ENCODE measurements at regions not wholly inside any gene's neighbourhood (a gene's known extent, or its start where the extent isn't known, plus 50 kb on each side); places are given as distances from the start of the nearest gene placed in this dataset.

DNA sequence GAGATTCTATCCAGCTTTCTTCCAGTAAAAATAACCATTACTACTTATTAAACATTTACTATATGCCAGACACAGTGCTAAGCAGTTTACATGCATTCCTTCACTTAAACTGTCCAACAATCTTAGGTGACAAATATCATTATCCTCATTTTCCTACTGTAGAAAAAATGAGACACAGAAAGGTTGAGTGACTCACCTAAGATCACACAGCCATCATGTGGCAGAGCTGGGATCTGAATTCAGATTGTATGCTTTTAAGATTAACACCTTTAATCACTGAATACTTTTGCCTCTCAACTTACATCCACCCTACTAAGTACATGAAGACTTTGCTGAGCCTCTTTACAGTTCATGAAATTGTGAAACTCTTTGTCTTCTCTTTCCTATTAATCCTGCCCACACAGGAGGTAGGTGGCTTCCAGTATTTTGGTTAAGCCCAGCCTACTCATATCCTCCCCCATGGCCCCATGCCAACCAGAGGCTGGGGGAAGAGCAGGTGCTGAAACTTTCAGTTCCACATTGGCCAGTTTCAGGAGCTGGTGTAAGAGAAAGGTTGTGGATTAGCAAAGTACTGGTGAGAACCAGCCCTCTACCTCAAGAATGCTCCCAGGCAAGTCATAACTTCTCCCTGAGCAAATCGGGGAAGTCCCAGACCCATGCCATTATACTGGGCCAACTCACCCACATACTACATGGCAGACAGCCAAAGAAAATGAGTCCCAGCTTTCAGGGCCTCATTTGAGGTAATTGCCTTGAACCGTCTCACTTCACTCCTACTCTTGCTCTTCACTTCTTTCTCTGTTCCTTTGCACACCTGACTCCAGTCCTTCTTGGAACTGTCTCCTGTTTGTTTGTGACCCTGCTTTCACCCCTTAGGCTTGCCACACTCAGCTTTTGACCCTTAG is 211.1 kb downstream of the GUCY2F start:
- intact Hi-C loops (cut with micrococcal nuclease; ENCODE audit: unreplicated experiment), result no loop called here
- DNase-seq (ENCODE audit: low spot score), result peak; percentile 14
- Histone ChIP-seq H3K9me3 (ENCODE audit: low read depth, low read length, poor library complexity, severe bottlenecking) (no peaks in the 10 kb centered on the region), H3K4me3 (ENCODE audit: low read depth, low read length, poor library complexity, severe bottlenecking) (no peak overlapping the region), H3K27ac (ENCODE audit: low read depth, low read length, poor library complexity, severe bottlenecking) (no peak overlapping the region), H3K27me3 (replicated peaks; ENCODE audit: insufficient read depth, low read depth, low read length, poor library complexity) (no peaks in the 10 kb centered on the region), H3K36me3 (ENCODE audit: insufficient read depth, low read length, poor library complexity, severe bottlenecking) (no peaks in the 10 kb centered on the region), H3K4me1 (ENCODE audit: insufficient read depth, low read length, poor library complexity, severe bottlenecking) (no peaks in the 10 kb centered on the region)
- no TSS peak for BruUV-seq (replicated peaks)
- CTCF ChIA-PET, result no interaction called here
- no peak for TF ChIP-seq EZH2 (IDR thresholded peaks at IDR 0.05; ENCODE audit: borderline replicate concordance, low read depth, low read length, poor library complexity, severe bottlenecking)
- TF ChIP-seq, protein P1, sequence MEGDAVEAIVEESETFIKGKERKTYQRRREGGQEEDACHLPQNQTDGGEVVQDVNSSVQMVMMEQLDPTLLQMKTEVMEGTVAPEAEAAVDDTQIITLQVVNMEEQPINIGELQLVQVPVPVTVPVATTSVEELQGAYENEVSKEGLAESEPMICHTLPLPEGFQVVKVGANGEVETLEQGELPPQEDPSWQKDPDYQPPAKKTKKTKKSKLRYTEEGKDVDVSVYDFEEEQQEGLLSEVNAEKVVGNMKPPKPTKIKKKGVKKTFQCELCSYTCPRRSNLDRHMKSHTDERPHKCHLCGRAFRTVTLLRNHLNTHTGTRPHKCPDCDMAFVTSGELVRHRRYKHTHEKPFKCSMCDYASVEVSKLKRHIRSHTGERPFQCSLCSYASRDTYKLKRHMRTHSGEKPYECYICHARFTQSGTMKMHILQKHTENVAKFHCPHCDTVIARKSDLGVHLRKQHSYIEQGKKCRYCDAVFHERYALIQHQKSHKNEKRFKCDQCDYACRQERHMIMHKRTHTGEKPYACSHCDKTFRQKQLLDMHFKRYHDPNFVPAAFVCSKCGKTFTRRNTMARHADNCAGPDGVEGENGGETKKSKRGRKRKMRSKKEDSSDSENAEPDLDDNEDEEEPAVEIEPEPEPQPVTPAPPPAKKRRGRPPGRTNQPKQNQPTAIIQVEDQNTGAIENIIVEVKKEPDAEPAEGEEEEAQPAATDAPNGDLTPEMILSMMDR (conservative IDR thresholded peaks at IDR 0.05; ENCODE audit: low read depth, low read length), result no peak
- POLR2A ChIA-PET (ENCODE audit: low non-redundant PET), result no interaction called here

DNA sequence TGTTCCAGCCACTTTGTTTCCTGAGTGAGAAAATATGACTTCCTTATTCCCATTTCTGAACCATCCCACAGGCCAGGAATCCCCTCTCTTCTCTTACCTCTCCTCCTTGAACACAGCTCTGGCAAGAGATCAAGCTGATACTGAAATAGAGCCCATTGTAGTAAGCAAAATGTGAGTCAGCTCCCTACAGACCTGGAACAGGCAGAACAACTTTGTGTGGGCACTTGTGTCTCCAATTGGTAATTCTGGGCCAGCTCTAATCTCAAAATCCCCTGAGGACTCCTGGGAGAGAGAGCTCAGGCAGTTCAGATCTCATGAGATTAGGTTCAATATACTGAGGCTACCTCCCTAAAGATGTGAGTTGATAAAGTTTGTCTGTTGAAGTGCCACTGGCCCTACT is 213.5 kb downstream of the GUCY2F start:
- no peaks in the 10 kb centered on the region for H3K27me3 ChIP-seq (replicated peaks; ENCODE audit: insufficient read depth, low read depth, low read length, poor library complexity)
- no peak for DNase-seq (ENCODE audit: low spot score)
- POLR2A ChIA-PET (ENCODE audit: low non-redundant PET), result no interaction called here
- intact Hi-C loops (cut with micrococcal nuclease; ENCODE audit: unreplicated experiment), result no loop called here
- no peaks in the 10 kb centered on the region for H3K9me3 ChIP-seq (ENCODE audit: low read depth, low read length, poor library complexity, severe bottlenecking)
- BruUV-seq (replicated peaks), result no TSS peak
- CTCF ChIA-PET, result no interaction called here
- H3K4me1 ChIP-seq (ENCODE audit: insufficient read depth, low read length, poor library complexity, severe bottlenecking), result no peaks in the 10 kb centered on the region
- H3K36me3 ChIP-seq (ENCODE audit: insufficient read depth, low read length, poor library complexity, severe bottlenecking), result no peaks in the 10 kb centered on the region
- TF ChIP-seq, protein P1 (conservative IDR thresholded peaks at IDR 0.05; ENCODE audit: low read depth, low read length), result no peak
- no peak for TF ChIP-seq EZH2 (IDR thresholded peaks at IDR 0.05; ENCODE audit: borderline replicate concordance, low read depth, low read length, poor library complexity, severe bottlenecking)
- H3K4me3 ChIP-seq (ENCODE audit: low read depth, low read length, poor library complexity, severe bottlenecking), result no peak overlapping the region
- no peak overlapping the region for H3K27ac ChIP-seq (ENCODE audit: low read depth, low read length, poor library complexity, severe bottlenecking)

DNA sequence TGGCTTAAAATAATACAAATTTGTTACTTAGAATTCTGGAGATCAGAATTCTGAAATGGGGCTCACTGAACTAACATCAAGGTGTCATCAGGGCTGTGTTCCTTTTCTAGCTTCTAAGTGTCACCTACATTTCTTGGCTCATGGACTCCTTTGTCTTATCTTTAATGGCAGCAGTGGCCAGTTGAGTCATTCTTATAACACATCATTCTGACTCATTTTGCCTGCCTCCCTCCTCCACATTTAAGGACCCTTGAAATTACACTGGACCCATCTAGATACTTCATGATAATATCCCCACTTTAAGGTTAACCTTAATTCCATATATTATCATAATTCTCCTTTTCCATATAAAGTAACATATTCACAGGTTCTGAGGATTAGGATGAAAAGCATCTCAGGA is 215.9 kb downstream of the GUCY2F start:
- POLR2A ChIA-PET (ENCODE audit: low non-redundant PET), result no interaction called here
- Histone ChIP-seq H3K9me3 (ENCODE audit: low read depth, low read length, poor library complexity, severe bottlenecking) (no peaks in the 10 kb centered on the region), H3K4me1 (ENCODE audit: insufficient read depth, low read length, poor library complexity, severe bottlenecking) (no peaks in the 10 kb centered on the region), H3K27me3 (replicated peaks; ENCODE audit: insufficient read depth, low read depth, low read length, poor library complexity) (no peaks in the 10 kb centered on the region), H3K4me3 (ENCODE audit: low read depth, low read length, poor library complexity, severe bottlenecking) (no peak overlapping the region), H3K27ac (ENCODE audit: low read depth, low read length, poor library complexity, severe bottlenecking) (no peak overlapping the region), H3K36me3 (ENCODE audit: insufficient read depth, low read length, poor library complexity, severe bottlenecking) (no peaks in the 10 kb centered on the region)
- intact Hi-C loops (cut with micrococcal nuclease; ENCODE audit: unreplicated experiment), result no loop called here
- no peak for DNase-seq (ENCODE audit: low spot score)
- CTCF ChIA-PET, result no interaction called here
- BruUV-seq (replicated peaks), result no TSS peak
- TF ChIP-seq, protein P1 (conservative IDR thresholded peaks at IDR 0.05; ENCODE audit: low read depth, low read length), result no peak
- TF ChIP-seq EZH2 (IDR thresholded peaks at IDR 0.05; ENCODE audit: borderline replicate concordance, low read depth, low read length, poor library complexity, severe bottlenecking), result no peak
